ENCODE measurements at regions not wholly inside any gene's neighbourhood (a gene's known extent, or its start where the extent isn't known, plus 50 kb on each side); places are given as distances from the start of the nearest gene placed in this dataset.

DNA sequence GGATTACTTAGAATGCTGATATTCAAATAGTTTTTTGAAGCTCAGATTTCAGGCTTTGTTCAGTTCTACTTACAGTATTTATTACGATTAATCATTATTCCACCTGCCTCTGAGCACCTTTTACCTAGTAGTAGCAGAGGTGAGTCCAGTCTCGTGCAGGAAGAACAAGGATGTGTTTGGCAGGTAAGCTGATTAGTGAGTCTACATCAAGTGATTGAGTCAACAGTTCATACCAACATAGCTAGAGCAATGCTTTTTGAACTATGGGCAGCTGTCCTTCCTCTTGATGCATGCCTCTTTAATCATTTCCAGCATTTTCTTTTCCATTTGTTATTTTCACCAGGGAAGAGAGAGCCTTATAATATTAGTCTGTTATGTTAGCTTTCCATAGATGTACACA, 838.9 kb downstream of the USP25 start:
- H3K27ac ChIP-seq, result no peak overlapping the region
- no peak for TF ChIP-seq ZFX (IDR thresholded peaks at IDR 0.05)
- TF ChIP-seq, protein P1, sequence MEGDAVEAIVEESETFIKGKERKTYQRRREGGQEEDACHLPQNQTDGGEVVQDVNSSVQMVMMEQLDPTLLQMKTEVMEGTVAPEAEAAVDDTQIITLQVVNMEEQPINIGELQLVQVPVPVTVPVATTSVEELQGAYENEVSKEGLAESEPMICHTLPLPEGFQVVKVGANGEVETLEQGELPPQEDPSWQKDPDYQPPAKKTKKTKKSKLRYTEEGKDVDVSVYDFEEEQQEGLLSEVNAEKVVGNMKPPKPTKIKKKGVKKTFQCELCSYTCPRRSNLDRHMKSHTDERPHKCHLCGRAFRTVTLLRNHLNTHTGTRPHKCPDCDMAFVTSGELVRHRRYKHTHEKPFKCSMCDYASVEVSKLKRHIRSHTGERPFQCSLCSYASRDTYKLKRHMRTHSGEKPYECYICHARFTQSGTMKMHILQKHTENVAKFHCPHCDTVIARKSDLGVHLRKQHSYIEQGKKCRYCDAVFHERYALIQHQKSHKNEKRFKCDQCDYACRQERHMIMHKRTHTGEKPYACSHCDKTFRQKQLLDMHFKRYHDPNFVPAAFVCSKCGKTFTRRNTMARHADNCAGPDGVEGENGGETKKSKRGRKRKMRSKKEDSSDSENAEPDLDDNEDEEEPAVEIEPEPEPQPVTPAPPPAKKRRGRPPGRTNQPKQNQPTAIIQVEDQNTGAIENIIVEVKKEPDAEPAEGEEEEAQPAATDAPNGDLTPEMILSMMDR (conservative IDR thresholded peaks at IDR 0.05), result no peak

DNA sequence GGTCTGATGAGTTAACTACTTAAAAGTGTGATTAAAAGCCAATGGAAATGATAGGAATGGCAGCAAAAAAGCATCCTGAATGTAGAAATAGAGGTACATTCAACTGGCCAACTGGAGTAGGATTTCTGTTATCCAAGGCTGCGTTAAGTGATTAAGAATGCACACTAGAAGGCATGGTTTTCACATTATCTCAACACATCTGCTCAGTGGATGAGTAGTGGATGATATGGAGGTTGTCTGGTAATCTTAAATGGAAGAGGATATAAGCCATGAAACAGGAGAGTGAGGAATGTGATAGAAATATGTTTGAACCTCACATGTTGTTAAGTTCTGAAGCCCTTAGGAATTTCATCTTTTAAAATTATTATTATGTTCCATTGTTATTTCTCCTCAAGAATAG, 839.9 kb downstream of the USP25 start:
- TF ChIP-seq ZFX (IDR thresholded peaks at IDR 0.05), result no peak
- TF ChIP-seq, protein P1 (conservative IDR thresholded peaks at IDR 0.05), result no peak
- H3K27ac ChIP-seq, result no peak overlapping the region

DNA sequence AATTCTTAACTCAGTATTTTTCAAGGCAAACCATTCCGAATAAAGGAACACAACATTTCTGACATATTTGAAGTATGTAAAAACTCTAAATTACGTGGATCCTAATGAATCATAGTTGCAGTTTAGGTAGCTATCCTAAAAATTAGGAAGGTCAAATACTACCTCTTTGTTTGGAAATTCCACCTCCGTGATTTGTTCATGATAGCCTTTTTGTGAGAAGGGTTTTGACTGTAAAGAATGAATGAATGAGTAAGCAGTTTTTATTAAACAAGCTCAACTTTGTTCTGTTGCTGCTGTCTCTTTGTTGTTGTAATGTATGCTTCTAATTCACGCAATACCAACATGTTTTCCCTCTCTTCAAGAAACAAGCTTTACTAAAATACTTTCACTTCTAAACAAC, 840.4 kb downstream of the USP25 start:
- H3K27ac ChIP-seq, result no peak overlapping the region
- no peak for TF ChIP-seq ZFX (IDR thresholded peaks at IDR 0.05)
- TF ChIP-seq, protein P1 (conservative IDR thresholded peaks at IDR 0.05), result no peak

DNA sequence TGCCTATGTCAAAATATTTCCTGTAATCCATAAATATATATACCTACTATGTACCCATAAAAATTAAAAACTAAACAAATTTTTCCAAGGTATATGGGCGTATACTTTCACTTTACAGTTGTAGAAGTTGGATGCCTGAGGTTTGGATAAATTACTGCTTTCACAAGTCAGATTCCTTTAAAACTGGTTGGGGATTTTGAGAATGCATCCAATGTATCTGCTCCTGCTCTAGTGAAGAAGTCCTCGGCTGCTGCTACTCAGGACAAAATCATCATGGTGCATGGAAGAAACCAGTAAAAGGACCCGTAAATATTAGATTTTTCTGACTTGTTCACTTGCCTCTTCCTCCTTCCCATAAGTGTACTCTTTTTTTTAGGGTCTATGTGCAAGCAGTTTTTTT, 841.1 kb downstream of the USP25 start:
- TF ChIP-seq ZFX (IDR thresholded peaks at IDR 0.05), result no peak
- TF ChIP-seq, protein P1 (conservative IDR thresholded peaks at IDR 0.05), result no peak
- no peak overlapping the region for H3K27ac ChIP-seq

DNA sequence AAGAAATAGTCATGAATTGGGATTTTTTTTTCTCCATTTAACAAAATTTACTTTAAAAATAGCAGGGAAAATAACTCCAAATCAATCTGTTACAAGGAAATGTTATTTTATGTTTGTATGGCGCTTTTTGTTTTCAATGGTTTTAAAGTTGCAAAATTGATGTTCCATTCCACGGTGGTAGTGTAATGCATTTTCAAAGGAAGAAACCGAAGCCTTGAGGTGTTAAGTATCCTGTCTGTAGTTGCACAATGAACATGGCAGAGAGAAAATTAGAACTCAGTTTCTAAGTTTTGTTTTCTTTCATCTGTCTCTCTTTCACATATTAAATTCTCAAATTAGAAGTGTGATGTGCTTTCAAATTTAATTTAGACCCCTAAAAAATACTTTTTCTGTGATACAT, 841.8 kb downstream of the USP25 start:
- H3K27ac ChIP-seq, result no peak overlapping the region
- no peak for TF ChIP-seq ZFX (IDR thresholded peaks at IDR 0.05)
- TF ChIP-seq, protein P1 (conservative IDR thresholded peaks at IDR 0.05), result no peak

DNA sequence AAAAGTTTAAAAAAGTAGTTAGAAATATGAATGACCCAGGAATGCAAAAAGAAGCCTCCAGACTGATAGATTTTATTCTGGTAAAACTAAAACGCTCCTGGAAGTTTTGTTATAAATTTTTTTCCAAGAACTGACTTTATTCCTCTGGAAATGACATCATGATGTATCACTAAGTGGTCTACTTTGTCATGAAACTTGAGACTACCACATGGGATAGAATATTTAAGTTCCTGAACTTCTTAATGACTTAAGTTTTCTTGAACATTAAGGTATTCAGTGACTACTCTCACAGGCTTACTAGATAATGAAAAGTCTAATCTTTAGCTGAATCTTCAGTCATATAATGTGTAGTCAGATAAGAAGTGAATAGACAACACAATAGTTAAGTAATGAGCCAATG, 842.2 kb downstream of the USP25 start:
- no peak overlapping the region for H3K27ac ChIP-seq
- TF ChIP-seq, protein P1 (conservative IDR thresholded peaks at IDR 0.05), result no peak
- TF ChIP-seq ZFX (IDR thresholded peaks at IDR 0.05), result no peak

DNA sequence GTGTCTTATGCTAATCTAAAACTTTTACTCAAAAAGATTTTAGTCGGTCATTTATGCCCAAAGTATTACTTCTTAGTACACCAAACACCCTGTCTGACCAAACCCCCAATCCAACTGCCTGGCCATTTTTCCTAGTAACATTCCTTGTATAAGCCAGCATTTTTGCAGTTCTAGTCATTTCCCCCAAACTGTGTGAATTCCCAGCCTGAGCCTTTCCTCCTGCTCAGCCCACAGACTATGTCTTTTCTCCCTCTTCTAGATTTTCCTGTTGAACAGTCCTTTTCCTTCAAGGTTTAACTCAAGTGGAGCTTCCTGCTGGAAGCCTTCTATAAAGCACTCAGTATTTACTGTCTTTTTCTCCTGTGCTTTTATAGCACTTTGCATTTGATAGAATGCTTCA, 843.8 kb downstream of the USP25 start:
- TF ChIP-seq, protein P1 (conservative IDR thresholded peaks at IDR 0.05), result no peak
- no peak for TF ChIP-seq ZFX (IDR thresholded peaks at IDR 0.05)
- H3K27ac ChIP-seq, result no peak overlapping the region

All from C4-2B (cell line).